Right cardiac atrium (tissue), 5 donors: ENCODE measurements at regions not wholly inside any gene's neighbourhood (a gene's known extent, or its start where the extent isn't known, plus 50 kb on each side); places are given as distances from the start of the nearest gene placed in this dataset.

Experiments used
- ATAC-seq, 2 donors: fragments of 200-7000 bp; cut with Tn5 transposase; one replicate each; pipeline versions ENCODE4 v1.8.0 to v1.9.1; 2020; ENCODE audit warnings: moderate library complexity in 2 of 2, mild to moderate bottlenecking in 1 of 2
- DNase-seq, 3 donors: peaks; one replicate each; pipeline ENCODE4 v3.0.0-alpha.2; 2020
- H3K27ac ChIP-seq: one replicate; pipeline ENCODE4 v1.5.1; 2013; ENCODE audit warnings: mild to moderate bottlenecking, low read length, control low read depth, moderate library complexity
- H3K27me3 ChIP-seq: one replicate; pipeline ENCODE4 v1.6.1; 2013; ENCODE audit not compliant: control insufficient read depth, insufficient read depth
- H3K4me1 ChIP-seq: one replicate; pipeline ENCODE4 v1.6.1; 2013; ENCODE audit warnings: low read length; ENCODE audit not compliant: control insufficient read depth, insufficient read depth
- H3K4me3 ChIP-seq: one replicate; pipeline ENCODE4 v1.5.1; 2013; ENCODE audit warnings: low read length, control low read depth
- H3K9me3 ChIP-seq: one replicate; pipeline ENCODE4 v1.6.1; 2013; ENCODE audit warnings: low read length; ENCODE audit not compliant: control insufficient read depth
- WGBS: extraction: QIAGEN DNeasy Blood & Tissue Kit; methylation state at CpG from one replicate; pipeline ENCODE4 v1.1.7; 2013; 5-methylcytosine and 5-hydroxymethylcytosine counted together
- intact Hi-C, 4 donors: fragments of 100-400 bp; cut with DNase I; formaldehyde crosslinking; loops; one replicate each; pipeline versions ENCODE4 v1.11.0 to v1.14.0; 2022 to 2023
- donor health status: healthy with polysubstance abuse.
- donor health status: DM: no; HTN: yes; CAD: no.
- donor health status: DM: no; HTN: no; CAD: no.
- donor health status: DM: no; HTN: yes; CAD: no; lungs with severe emphysema.
- donor health status: DM: yes; HTN: yes; CAD: no.

DNA sequence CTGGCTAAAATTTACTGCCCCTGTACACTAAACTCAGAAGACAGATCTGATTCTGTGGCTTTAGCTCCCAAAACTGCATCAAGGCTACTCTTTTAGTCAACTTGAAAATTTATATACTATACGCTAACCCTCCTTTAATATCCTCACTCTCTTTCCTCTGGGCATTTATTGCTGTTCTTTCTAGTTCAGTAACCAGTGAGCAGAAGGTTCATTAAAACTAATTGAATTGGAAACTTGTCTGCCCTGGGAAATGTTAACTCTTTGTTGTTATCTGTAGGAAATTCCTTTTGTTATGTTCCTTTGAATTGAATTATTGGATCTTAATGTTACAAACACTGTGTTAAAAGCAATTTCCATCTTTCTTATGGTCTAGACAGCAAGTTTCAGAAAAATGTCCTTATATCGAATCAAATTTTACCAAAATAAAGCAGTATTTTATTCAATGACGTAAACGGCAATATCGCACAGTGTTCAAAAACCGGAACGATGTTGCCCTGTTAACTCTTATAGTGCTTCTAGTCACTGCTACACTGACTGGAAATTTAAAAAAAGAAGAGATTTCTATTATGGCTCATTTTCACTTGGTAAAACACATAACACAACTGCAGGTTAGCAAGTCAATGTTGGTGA is 168.3 kb downstream of the NR4A2 start:
- Histone ChIP-seq H3K4me1 (no peaks in the 10 kb centered on the region), H3K27ac (no peak overlapping the region), H3K4me3 (no peak overlapping the region), H3K9me3 (no peaks in the 10 kb centered on the region), H3K27me3 (no peaks in the 10 kb centered on the region)
- 85% methylated on average over 7 of the region's 7 CpGs for WGBS
- ATAC-seq (no peak), DNase-seq (no peak)
- intact Hi-C loops = no loop called here

DNA sequence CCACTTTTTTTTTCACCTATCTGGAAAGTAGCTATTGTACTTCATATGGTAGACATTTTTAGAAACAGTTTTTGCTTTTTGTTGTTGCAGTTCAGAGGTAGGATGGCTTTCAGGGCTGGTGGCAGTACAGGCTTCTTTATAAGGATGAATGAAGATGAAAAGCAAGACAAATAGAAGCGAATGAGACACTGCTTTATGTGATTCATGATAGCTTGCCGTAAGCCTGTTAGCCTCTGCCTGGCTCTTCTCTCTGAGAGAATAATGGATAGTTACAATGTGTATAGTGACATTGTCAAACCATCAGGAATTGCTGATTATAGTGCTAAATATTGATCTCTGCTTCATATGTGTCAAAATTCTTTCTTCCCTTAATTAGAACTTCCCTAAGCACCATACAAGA is 173.7 kb downstream of the NR4A2 start:
- DNase-seq (no peak), ATAC-seq (no peak)
- Histone ChIP-seq H3K4me1 (no peaks in the 10 kb centered on the region), H3K27me3 (no peaks in the 10 kb centered on the region), H3K4me3 (no peak overlapping the region), H3K9me3 (no peaks in the 10 kb centered on the region), H3K27ac (no peak overlapping the region)
- intact Hi-C loops = no loop called here
- 82% methylated on average over 2 of the region's 2 CpGs for WGBS

DNA sequence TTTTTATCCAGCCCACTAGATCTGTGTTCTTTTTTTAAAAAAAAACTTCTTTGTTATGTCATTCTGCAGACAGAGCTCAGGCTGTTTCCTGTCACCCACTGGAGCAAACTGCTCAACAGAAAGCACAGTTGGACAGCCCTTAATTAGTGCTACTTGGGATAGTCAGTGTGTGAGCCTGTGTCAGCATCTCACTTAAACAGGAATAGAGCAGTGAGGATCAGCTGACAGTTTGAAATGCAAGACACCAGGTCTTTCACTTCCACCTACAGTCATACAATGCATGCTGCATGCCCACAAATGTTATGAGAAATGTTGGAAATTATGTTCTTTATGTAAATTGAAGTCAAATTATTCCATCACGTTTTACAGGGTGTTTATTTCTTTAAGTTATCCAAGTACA is 174.9 kb downstream of the NR4A2 start:
- intact Hi-C loops = no loop called here
- Histone ChIP-seq H3K27me3 (no peaks in the 10 kb centered on the region), H3K4me1 (no peaks in the 10 kb centered on the region), H3K27ac (no peak overlapping the region), H3K9me3 (no peaks in the 10 kb centered on the region), H3K4me3 (no peak overlapping the region)
- WGBS = 42% methylated on average over 1 of the region's 1 CpG
- no peak for DNase-seq
- ATAC-seq = no peak

DNA sequence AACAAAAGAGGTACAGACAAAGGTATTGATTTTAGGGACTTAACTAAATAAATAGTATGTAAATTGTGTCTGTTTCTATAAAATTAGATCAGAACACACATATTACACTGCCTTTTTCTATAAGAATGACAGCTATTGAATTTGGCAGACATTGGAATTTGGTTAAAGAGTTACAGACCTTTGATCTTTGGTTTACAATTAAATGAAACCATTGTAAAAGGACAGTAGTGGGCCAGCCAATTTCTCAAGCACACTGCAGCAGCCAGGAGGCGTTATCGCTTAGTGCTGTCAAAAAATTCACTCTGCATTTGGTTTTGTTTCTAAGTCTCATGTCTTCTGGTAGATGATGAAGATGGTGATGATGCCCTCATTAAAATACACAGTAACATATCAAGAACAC is 175.9 kb downstream of the NR4A2 start:
- ATAC-seq = no peak
- Histone ChIP-seq H3K27ac (no peak overlapping the region), H3K9me3 (no peaks in the 10 kb centered on the region), H3K4me3 (no peak overlapping the region), H3K27me3 (no peaks in the 10 kb centered on the region), H3K4me1 (no peaks in the 10 kb centered on the region)
- 59% methylated on average over 2 of the region's 2 CpGs for WGBS
- intact Hi-C loops = no loop called here
- DNase-seq = no peak

DNA sequence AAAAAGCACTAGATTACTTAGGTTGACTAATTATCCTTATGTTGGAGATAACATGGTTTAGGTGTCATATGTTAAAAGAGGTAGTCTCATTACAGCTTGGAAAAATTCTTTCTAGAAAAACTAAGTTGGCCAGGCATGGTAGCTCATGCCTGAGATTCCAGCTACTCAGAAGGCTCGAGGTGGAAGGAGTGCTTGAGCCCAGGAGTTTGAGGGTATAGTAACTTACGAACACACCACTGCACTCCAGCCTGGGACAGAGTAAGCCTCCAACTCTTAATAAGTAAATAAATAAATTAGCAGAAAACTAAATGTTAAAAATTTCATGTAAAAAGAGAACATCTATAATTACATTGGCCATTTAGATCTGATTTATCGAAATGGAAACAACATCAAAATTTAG is 177.2 kb downstream of the NR4A2 start:
- ATAC-seq = no peak

DNA sequence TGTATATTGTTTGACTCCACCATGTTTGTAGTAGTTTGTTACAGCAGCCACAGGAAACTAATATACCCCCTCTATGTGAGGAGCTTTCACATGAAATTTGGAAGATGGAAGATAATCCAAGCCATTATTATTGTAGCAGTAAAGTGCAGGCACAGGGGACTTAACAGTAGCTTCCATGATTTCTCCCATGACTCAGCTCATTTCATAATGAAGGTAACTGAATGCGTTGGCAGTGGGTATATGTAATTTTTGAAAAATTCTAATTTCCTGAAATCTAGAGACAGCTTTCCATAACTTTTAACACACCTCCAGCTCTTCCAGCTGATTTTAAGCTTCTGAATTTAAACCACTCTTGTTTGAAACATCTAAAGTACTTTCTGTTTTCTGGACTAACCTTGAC is 181.2 kb downstream of the NR4A2 start:
- no peak for DNase-seq
- no peak for ATAC-seq
- Histone ChIP-seq H3K4me3 (no peak overlapping the region), H3K4me1 (no peaks in the 10 kb centered on the region), H3K27ac (no peak overlapping the region), H3K27me3 (no peaks in the 10 kb centered on the region), H3K9me3 (no peaks in the 10 kb centered on the region)
- WGBS = 85% methylated on average over 1 of the region's 1 CpG
- intact Hi-C loops = no loop called here

More for the DNA sequence above, 177.2 kb downstream of the NR4A2 start:
- Histone ChIP-seq H3K4me1 (no peaks in the 10 kb centered on the region), H3K27ac (no peak overlapping the region), H3K4me3 (no peak overlapping the region), H3K27me3 (no peaks in the 10 kb centered on the region), H3K9me3 (no peaks in the 10 kb centered on the region)
- DNase-seq = no peak
- intact Hi-C loops = no loop called here
- WGBS = 93% methylated on average over 3 of the region's 3 CpGs

DNA sequence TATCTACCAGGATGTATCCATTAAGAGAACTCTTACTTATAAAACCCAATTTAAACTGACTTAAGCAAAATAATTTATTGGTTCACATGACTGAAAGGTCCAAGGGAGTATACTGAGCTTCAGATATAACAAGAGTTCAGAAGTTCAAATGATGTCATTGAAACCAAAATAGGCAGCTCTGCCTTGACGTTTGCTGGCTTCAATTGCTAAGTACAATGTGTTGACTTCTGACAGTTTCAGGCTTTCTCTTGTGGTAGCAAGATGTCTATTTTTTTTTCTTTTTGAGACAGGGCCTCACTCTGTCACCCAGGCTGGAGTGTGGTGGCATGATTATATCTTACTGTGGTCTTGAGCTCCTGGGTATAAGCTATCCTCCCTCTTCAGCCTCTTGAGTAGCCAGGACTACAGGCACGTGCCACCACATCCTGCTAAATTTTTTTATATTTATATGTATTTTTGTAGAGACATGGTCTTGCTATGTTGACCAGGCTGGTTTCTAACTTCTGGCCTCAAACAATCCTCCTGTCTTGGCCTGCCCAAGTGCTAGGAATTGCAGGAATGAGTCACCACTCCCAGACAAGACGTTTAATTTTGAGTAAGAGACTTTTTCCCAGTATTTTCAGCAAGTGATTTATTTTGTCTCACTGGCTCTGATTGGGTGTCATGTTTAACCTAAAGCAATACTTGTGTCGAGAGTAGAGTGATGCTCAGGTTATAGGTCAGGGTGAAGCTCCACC is 184.8 kb downstream of the NR4A2 start:
- Histone ChIP-seq H3K4me1 (no peaks in the 10 kb centered on the region), H3K27me3 (no peaks in the 10 kb centered on the region), H3K27ac (no peak overlapping the region), H3K9me3 (no peaks in the 10 kb centered on the region), H3K4me3 (no peak overlapping the region)
- 32% methylated on average over 4 of the region's 4 CpGs for WGBS
- intact Hi-C loops = no loop called here
- ATAC-seq (no peak), DNase-seq (peak in 1 of 3 donors; percentile 8)

DNA sequence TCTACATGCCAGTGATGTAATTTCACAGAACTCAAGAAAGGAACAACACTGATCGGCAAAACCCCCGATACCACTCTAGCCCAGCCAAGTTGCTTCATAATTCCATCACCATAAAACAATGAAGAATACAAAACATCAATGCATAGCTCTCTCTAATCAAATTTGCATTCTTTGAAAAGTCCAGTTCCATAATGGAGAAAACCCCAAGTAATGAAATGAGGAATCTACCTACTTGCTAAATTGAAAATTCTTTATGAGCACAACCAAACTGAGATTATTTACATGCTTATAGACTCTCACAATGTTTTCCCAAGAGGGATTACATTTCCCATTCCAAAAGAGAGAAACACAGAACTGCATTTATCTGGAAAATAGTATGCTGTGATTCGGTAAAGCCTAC is 186.5 kb downstream of the NR4A2 start:
- no peaks in the 10 kb centered on the region for H3K9me3 ChIP-seq
- no peak for DNase-seq
- no peaks in the 10 kb centered on the region for H3K27me3 ChIP-seq
- no peak overlapping the region for H3K4me3 ChIP-seq
- H3K27ac ChIP-seq = no peak overlapping the region
- ATAC-seq = no peak
- 59% methylated on average over 3 of the region's 3 CpGs for WGBS
- no peaks in the 10 kb centered on the region for H3K4me1 ChIP-seq
- intact Hi-C loops = no loop called here

DNA sequence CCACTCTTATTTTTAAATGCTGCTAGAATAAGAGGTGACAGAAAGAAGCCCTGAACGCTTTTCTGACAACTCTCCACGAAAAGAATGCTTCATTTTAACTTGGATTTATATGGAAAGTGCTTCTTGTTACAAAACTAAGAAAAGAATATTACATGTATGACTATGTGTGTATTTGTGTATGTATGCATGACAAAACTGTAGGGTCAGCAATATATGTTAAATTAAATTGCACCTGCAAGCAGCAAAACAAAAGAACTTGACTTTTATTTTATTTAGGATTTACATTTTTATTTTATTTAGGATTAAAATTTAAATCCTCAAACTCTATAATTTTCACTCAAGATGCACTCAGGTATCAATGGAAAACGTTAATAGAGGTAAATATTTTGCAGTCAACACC is 187.1 kb downstream of the NR4A2 start:
- Histone ChIP-seq H3K4me3 (no peak overlapping the region), H3K9me3 (no peaks in the 10 kb centered on the region), H3K4me1 (no peaks in the 10 kb centered on the region), H3K27ac (no peak overlapping the region), H3K27me3 (no peaks in the 10 kb centered on the region)
- 59% methylated on average over 3 of the region's 3 CpGs for WGBS
- intact Hi-C loops = no loop called here
- DNase-seq (no peak), ATAC-seq (no peak)

DNA sequence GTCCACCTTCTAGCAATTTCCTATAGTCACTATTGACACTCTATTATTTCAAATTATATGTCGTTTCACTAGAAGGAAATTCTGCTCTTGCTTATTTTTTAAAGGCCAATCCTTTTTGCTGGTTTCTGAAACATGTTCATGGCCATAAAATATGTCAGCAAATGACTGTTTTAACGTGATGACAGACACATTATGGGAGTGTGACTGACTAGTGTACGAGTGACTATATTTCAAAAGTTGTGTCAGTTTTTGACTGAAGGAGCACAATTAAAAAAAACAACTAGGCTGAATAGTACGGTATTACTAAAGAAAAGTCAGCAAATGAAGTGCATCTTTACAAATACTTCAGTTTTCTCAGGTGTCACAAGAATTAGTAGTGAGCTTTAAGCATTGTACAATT is 196.0 kb downstream of the NR4A2 start:
- Histone ChIP-seq H3K9me3 (no peaks in the 10 kb centered on the region), H3K4me1 (no peaks in the 10 kb centered on the region), H3K4me3 (no peak overlapping the region), H3K27ac (no peak overlapping the region), H3K27me3 (no peaks in the 10 kb centered on the region)
- intact Hi-C loops = no loop called here
- 58% methylated on average over 4 of the region's 4 CpGs for WGBS
- ATAC-seq = no peak
- no peak for DNase-seq

DNA sequence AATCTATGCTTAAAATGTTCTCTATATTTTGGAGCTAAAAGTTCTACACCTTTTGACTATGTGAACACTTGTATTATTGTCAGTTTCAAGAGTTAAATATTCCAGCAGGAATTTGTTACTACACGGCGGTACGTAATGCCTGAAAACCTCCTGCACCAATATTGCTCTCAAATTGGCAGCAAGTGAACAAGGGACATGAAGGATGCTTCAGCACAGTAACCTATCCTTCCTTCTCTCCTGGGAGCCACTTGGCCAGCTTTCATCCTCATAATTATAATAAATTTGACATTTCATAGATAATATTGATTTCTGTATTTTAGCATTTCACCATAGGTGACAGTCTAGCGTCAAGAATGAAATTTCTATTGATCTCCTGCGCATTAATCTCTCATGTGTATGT is 197.6 kb downstream of the NR4A2 start:
- 89% methylated on average over 5 of the region's 5 CpGs for WGBS
- Histone ChIP-seq H3K4me3 (no peak overlapping the region), H3K27me3 (no peaks in the 10 kb centered on the region), H3K4me1 (no peaks in the 10 kb centered on the region), H3K9me3 (no peaks in the 10 kb centered on the region), H3K27ac (no peak overlapping the region)
- no peak for DNase-seq
- intact Hi-C loops = no loop called here
- no peak for ATAC-seq

DNA sequence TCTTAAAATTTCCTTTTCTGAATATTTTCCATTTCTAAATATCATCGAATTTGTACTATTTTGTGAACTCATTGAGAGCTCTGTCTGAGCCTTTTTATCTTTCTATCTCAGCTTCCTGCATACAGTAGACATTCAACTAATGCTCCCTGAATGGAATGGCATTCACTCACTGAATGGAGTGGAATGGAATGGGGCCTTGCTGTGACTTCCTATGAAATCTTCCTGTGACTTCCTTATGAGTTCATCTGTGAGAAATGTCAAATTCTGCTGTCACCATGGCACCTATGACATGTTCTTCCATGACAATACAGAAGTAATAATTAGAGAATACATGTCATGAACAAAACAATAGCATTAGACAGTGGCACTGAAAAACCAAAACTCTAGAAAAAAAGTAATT is 199.6 kb downstream of the NR4A2 start:
- Histone ChIP-seq H3K9me3 (no peaks in the 10 kb centered on the region), H3K27ac (no peak overlapping the region), H3K27me3 (no peaks in the 10 kb centered on the region), H3K4me3 (no peak overlapping the region), H3K4me1 (no peaks in the 10 kb centered on the region)
- DNase-seq = no peak
- no peak for ATAC-seq
- intact Hi-C loops = no loop called here
- WGBS = 79% methylated on average over 1 of the region's 1 CpG
